Stimulated activated CD4-positive, alpha-beta T cell treated with anti-CD3 and anti-CD28 coated beads, Interleukin-12 subunit alpha, Interleukin-12 subunit beta, amount 100 ng/mL, for 24 hours (primary cell): ENCODE measurements at regions not wholly inside any gene's neighbourhood (a gene's known extent, or its start where the extent isn't known, plus 50 kb on each side); places are given as distances from the start of the nearest gene placed in this dataset.

Experiments
- DNase-seq, 2 experiments: peaks; one replicate each; pipeline ENCODE4 v3.0.0-alpha.2; 2020; ENCODE audit warnings: low read depth in 2 of 2

DNA sequence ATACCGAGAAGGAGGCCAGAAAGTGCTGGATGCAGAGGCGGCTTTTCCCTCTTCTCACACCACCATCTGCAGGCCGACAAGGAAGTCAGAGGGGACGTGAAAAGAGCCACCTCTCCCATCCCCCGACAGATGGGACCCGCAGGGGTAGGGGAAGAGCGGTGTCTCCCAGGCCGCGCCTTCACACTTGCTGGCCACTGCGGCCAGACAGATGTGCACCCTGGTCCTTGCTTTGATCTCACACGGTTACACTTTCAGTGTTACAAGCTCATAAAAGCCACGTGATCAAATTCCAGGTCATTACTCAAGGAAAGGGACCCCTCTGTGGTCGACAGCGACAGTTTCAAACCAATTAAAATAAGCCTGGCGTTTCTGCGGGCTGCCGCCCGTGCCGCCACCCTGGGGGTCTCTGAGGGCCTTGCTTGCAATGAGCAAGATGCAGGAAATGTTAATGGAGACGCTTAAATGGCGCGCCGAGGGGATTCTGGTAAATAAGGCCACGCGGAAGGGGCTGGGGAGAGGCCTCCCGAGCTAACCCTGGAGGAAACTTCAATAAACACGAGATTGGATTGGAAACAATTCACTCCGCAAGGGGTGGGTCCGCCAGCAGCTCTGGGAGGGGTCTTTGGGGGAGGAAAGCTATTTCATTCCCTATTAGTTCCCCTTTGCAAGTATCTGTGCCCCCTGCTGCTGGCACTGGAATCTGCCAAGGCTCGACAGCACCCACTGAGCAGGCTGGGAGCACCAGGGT lies 240.9 kb downstream of the ENGASE start:
- no peak for DNase-seq

DNA sequence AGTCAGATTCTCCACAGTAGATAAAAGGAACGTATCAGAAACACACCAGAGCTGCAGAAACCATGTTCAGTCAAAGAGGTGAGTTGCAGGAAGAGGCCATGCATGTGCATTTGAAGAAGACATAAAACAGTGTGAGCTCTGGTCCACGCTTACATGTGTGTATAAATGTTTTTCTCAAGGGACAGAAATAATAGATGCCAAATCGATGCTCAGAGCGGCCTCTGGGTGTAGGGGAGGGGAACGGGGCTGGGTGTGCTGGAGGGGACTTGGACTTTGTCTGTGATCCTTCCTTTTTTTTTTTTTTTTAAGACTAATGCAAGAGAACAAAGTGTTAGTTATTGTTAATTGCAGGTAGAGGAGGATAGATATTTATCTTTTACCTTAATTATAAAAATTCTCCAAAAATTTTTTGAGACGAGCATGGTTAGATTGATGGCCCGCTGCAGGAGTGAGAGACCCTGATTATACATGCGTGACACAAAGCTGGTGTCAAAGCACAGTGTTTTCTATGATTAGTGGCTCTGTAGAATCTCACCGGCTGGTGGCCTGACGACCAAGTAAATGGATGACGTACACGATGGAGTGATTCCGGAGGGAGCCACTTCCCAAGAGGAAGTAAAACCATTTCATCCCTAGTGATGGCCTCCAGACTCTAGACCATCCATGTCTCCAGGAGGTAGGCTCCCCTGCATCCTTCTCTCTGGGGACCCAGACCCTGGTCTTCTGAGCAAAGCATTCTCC lies 240.2 kb downstream of the ENGASE start:
- DNase-seq, result no peak

DNA sequence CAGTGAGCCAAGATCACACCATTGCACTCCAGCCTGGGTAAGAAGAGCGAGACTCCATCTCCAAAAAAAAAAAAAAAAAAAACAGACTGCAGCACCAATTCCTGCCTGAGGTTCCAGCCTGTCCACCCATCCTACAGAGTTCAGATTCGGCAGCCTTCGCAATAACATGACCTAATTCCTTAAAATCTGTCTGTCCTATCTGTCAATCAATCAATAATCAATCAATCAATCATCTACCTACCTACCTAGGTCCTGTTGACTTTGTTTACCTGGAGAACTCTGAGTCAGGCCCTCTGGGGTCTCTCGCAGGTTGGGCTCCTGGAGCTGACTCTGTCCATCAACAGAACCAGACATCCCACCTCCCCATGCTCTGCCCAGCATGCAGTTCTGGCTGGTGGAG lies 236.7 kb downstream of the ENGASE start:
- no peak for DNase-seq

DNA sequence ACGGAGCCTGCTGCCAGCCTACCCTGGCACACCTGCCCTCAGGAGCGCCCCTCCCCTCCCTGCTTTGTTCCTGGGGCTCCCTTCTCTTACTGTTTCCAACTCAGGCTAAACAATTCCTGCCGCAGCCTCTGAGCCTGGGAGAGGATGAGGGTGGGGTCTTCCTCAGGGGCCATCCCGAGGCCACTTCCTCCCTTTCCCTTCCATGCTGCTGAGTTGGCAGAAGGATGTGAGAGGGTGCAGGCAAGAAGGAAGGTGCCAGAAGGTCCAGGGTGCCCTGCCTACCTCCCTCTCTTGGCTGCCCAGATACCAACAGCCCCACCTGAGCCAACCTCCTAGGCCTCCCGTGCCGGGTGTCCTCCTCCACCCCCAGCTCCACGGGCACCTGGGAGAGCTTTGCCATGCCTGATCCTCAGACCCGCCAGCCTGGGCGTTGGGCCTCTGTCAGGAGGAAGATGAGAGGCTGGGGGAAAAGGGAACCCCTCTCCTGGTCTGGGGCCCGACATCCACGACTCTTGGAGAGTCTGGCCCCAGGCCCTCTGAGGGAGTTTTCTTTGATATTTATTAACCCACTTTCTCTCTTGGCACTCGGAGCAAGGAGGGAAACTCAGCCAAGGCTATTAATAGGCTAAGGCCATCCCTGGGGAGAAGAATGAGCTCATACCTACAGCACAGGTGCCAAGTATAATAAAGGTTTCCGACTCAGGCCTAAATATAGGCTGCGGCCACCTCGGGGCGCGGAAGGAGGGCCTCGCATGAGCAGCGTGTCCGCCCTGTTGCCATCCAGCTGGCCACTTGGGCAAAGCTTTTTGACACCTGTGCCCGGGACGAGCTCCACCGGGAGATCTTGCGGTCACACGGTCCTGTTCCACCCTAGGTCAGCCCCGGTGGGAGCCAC lies 232.0 kb downstream of the ENGASE start:
- no peak for DNase-seq

DNA sequence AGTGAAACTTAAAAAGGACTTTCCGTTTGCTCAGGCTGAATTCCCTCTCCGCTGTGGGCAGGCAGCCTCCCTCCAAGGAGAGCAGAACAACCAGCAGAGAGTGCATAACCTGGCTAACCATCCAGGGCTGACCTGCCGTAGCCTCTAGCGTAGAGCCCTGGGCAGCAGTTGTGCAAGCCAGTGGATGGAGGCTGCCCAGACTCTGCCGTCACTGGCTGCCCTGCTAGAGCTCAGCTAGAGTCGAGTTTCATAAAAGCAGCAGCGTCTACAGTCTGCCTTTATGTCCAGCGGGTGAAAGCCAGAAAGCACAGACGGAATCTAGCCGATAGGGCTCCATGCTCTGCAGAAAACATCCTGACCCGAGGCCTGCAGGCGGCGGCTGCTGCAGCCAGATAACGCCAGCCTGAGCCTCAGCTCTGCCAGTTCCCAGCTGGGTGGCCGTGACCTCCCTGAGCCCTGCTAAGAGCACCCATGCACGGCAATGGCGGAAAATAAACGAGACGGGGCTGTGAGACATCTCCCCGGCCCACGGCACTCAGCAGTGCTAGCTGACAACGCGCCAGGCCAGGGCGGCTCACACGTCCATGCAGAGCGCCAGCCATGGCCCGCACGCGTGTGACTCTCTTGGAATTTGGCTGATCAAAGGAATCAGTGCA lies 231.3 kb downstream of the ENGASE start:
- DNase-seq, result no peak

DNA sequence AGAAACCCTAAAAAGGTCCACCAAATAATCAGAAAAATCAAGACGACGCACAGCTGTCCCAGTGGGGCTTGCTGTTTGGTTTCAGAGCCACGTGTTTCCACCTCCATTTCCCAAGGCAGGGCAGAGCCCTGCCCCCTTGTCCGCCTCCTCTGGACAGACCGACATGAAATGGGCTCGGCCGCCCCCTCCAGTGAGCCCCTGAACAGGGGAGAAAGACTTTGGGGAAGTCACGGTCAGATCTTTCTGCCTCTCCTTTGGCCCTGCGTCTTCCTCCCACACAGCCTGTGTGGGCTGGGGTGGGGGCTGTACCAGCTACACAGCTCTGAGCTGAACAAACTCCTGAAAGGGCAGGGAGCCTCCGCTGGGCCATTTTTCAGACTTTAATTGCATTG lies 230.7 kb downstream of the ENGASE start:
- DNase-seq, result no peak

DNA sequence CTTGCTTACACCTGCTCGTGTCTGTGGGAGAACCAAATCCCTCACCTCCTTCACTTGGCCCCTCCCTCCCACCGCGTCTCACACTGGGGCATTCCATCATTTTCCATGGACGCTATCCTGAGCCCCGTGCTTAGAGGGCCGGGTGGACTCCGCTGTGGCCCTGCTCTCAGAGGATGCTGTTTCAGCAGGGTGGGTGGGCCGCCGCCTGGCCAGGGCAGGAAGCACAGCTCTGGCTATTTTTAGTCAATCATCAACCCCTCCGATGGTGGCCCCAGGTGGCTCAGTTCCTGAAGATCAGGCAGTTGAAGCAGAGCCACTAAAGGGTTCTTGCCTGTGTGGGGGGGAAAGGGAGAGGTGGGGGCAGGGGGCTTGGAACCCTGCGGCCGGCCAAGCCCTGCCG lies 230.3 kb downstream of the ENGASE start:
- DNase-seq, result no peak

DNA sequence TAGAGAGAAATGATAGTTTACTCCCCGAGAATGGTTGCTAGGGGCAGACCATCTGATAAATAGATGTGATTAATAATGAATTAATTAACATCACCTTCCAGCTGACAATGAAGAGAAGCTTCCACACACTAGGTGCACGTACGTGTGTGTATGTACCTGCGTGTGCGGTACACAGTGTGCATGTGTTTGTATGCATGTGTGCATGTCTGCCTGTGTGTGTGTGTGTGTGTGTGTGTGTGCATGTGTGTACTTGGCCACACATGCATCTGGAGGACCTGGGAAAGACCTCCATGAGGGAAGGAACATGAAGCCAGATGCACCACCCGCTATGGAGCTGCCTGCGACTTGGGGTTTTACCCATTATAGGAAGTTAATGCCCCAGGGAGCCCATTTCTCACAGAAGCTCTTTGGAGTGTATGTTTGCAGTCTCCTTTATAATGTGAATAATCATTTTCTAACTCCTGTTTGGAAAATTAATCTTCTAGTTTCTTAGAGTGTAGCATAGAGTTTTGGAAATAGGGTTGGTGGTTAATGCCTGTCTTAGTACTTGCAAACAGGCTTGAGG lies 229.1 kb downstream of the ENGASE start:
- DNase-seq, result no peak

DNA sequence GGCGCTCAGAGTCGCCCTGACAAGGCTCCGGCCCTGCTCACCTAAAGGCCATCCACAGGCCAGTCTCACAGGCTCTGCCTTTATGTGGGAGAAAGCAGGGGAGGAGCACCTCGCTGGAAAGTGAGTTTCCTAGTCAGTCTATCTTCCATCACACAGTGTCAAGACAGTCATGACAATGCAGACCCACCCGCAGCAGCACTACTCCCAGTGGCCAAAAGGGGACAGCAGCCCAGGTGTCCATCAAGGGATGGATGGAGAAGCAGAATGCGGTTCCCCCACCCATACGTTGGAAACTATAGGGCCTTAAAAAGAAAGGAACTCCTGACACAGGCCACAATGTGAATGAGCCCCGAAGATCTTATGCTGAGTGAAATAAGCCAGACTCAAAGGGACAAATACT lies 226.8 kb downstream of the ENGASE start:
- DNase-seq, result no peak

DNA sequence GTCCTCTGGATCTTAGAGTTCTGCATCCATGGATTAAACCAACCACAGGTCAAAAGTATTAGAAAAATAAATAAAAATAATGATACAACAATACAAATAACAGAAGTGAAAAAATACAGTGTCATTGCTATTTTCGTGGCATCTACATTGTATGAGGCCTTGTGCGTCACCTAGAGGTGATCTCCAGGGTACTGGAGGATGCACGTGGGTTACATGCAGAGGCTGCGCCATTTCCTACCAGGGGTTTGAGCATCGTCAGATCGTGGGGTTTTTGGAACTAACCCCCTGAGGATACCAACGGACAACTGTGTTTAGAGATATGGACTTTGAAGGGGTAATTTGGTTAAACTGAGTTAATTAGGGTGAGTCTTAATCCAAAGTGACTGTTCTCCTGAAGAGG lies 224.7 kb downstream of the ENGASE start:
- no peak for DNase-seq

DNA sequence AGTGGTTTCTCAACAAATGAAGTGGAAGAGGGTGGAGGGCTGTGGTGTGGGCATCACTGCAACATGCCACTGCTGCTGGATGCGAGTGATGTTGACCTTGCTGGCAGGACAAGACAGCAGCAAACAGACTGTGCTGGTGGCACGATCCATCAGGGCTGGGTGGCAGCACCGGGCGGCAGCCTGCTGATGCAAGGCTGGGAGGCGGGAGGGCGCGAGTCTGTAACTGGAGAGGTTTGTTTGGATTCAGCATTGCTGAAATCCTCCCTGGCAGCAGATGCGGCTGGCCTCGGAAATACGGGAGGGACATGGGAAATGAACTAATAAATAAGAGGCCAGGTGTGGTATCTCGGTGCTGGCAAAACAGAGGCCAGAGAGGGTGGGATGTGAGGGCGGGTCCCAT lies 224.2 kb downstream of the ENGASE start:
- DNase-seq, result no peak

DNA sequence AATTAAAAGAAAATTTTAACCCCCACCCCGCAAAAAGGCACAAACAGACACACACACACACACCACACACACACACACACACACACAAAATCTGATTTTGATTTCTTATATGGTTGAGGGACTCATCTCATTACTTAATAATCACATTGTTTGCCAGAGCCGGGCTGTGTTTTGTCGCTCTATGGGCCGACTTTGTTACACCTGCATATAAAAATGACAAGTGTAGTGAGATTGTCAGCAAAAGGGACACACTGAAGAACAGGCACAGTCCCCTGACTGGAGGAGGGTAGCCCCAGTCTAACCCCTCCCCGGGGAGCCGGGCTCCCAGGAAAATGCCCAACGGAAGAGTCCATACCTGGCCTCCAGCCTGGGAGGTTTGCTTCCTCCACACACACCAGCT lies 221.6 kb downstream of the ENGASE start:
- no peak for DNase-seq

DNA sequence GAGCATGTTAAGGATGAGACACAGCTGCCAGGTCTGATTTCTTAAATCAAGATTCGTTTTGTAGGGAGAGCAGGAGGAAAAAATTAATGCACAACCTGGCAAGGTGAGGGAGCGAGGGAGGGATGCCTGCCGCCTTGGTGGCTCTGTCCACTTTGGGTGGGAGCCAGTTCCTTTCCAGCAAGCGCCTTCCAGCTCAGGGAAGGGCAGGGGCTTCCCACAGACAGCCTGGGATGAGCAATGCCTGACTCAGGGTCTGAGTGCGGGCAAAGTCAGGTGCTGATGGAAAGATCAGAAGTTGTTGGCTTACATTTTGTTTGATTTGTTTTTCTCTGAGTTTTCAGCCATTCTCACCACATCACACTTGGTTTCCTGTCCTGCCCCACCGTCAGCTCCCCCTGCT lies 220.7 kb downstream of the ENGASE start:
- DNase-seq, result no peak

DNA sequence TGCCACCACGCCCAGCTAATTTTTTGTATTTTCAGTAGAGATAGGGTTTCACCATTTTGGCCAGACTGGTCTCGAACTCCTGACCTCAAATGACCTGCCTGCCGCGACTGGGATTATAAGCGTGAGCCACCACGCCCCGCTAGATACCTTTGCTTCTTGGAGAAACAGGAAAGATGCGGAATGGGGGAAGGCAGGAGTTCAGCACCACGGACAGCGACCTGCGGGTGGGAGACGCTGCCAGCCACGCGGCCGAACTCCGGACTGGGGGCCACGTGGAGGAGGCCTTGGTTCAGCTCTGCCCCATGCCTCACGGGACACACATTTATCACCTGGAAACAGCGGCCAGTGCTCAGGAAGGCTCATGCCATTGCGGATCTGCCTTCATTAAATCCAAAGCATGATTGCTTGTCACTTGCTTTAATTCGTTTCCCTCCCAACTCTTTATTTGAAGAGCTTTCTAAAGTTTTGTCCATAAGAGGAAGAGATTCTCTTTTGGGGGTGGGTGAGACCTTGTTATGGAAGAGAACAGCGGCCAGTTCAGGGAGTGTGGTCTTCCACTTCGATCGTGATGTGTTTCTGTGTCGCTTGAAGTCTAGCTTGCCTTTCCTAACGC lies 219.9 kb downstream of the ENGASE start:
- peak in 1 of 2 experiments; percentile 19 for DNase-seq

DNA sequence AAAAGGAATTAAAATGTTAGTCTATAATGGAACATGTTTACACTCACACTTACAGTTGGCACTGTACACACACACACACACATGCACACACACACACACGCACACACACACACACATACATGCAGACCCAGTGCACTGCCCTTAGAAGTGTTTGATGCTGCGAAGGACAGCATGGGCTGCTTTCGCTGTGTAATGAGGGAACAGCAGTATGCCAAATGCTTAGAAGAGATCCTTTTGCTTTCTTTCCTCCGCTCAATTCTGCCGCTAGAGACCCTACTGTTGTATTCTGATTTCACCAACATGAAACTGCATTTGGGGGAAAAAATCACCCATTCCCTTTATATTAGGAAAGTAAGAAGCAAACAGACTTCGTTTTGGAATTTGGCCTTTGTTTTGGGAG lies 217.9 kb downstream of the ENGASE start:
- no peak for DNase-seq

DNA sequence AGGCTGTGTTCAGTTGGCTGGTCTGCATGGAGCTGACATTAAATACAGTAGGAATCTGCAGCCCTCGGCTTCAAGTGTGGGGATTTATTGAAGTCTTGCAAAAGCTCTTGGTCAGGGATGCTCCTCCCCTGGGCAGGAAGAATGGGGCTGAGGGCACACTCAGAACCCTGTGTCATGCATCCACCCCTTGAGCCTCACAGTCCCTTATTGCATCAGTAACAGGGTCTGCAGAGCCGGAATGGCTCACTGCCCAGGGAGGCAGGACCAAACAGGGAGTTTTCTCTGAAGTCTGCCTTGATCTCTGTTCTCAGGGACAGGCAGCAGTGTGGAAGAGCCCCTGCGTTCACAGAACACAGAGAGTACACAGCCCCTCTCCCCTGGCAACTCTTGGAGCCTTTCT lies 216.8 kb downstream of the ENGASE start:
- no peak for DNase-seq

DNA sequence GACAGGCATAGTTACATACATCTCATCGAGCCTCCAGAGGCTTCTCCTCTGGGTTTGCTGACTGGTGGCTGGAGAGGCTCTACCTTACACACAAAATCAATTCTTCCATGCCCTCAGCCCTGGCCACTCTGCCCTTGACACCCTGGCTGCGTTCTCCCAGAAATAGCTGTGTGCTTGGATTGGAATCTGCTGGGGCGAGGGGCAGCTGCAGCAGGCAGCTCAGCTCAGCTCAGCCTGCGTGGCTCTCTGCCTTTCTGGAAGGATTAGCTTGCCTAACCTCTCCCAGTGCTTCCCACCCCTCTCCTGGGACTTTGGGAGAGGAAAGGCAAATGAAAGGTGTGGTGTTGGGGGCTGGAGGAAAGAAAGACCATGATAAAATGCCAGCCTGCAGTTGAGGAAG lies 216.1 kb downstream of the ENGASE start:
- DNase-seq, result no peak

DNA sequence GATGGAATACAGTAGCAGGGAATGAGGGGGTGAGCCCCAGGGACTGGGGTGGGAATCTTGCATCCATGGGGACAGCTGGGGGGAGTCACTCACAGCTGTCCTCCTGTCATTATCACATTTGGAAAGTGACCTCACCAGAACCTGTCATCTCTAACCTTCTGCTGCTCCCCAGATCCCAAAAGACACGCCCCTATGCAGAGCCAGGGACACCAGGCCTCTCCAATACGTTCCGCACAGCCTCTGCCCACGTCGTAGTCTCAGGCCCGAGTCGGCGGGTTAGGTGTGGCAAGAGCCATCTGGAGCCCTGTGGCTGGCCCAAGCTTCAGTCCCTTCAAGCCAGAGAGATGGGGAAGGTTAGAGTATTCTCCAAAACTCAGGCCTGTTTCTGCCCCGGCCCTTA lies 214.3 kb downstream of the ENGASE start:
- no peak for DNase-seq

DNA sequence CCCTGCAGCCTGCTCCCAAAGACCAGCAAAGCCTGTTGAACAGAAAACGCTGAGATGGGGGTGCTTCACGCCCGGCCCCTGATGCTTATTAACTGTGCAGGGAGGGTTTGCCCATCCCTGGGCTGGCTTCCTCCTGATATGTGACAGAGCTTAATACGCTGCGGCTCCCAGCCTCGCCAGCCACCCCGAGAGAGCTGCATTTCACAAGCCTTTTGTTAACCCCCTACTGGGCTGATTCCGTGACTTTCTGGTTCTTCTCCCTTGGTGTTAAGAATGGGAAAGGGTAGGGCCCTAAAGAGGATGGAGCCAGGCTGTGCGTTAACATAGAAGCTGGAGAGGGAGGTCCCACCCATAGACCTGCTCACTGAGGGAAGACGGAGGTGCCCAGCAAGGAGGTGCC lies 211.8 kb downstream of the ENGASE start:
- DNase-seq, result no peak

DNA sequence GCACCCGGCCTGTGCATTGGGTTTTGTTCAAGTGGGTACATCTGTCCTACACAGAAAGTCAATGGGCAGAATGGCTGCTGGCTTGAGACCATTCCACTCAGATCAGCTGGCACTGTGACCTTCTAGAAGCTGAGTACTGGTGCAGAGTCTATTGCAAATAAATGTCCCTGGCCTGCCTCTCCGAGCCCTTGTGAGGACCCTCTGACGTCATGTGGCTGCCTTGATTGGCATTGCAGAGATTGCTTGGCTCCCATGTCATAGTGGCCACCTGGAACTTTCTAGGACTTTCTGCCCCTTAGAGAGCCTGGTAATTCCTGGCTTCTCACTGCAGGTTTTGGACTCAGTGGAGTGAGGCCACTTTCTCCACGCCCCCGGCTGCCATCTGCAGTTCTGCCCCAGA lies 211.3 kb downstream of the ENGASE start:
- DNase-seq, result no peak

DNA sequence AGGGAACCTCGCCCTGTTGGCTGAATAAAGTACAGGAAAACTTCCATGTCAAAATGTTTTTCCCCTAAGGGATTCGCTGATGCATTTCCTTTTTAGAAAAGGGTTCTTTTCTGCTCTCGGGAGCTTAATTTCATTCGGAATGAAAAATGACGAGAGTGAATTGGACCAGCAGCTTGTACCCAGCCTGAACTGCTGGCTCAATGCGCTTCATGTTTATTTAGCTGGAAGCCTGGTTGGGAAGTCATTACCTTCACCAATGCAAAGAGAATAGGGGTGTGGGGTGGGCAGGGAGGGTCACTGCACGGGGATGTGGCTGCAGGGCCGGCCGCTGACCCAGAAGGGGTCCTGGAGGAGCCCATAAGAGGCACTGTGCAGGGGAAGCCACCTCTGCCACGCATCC lies 207.7 kb downstream of the ENGASE start:
- DNase-seq, result no peak
